Neural progenitor cell (in vitro differentiated cells): ENCODE measurements at regions not wholly inside any gene's neighbourhood (a gene's known extent, or its start where the extent isn't known, plus 50 kb on each side); places are given as distances from the start of the nearest gene placed in this dataset.
A peak's percentile ranks its signal among the peaks of the same experiment; 100 is the strongest.

ENCODE experiments used
- DNase-seq: peaks from one replicate; pipeline ENCODE4 v3.0.0-alpha.2; 2016; ENCODE audit warnings: low spot score
- H2AFZ ChIP-seq: fragments of 200-600 bp; sonication (generic); replicated peaks from 2 replicates; pipeline ENCODE4 v1.6.1; 2016; ENCODE audit warnings: antibody characterized with exemption
- H3F3A ChIP-seq: fragments of 200-600 bp; sonication (generic); 2 replicates; pipeline ENCODE4 v1.6.1; 2016; ENCODE audit warnings: antibody characterized with exemption, low read depth
- H3K27ac ChIP-seq: fragments of 200-600 bp; sonication (generic); 2 replicates; pipeline ENCODE4 v1.5.1; 2016; ENCODE audit warnings: mild to moderate bottlenecking
- H3K27me3 ChIP-seq: fragments of 200-600 bp; sonication (generic); 2 replicates; pipeline ENCODE4 v1.6.1; 2016; ENCODE audit warnings: mild to moderate bottlenecking, moderate library complexity
- H3K36me3 ChIP-seq: fragments of 200-600 bp; sonication (generic); 2 replicates; pipeline ENCODE4 v1.5.1; 2016
- H3K4me1 ChIP-seq: fragments of 200-600 bp; sonication (generic); 2 replicates; pipeline ENCODE4 v1.6.1; 2016; ENCODE audit warnings: mixed run types
- H3K4me2 ChIP-seq: fragments of 200-600 bp; sonication (generic); 2 replicates; pipeline ENCODE4 v1.6.1; 2016
- H3K4me3 ChIP-seq: fragments of 200-600 bp; sonication (generic); 2 replicates; pipeline ENCODE4 v1.5.1; 2016
- H3K79me2 ChIP-seq: fragments of 200-600 bp; sonication (generic); 2 replicates; pipeline ENCODE4 v1.6.1; 2016; ENCODE audit warnings: low read depth
- H3K9ac ChIP-seq: fragments of 200-600 bp; sonication (generic); 2 replicates; pipeline ENCODE4 v1.6.1; 2016
- H3K9me3 ChIP-seq: fragments of 200-600 bp; sonication (generic); 2 replicates; pipeline ENCODE4 v1.5.1; 2016; ENCODE audit warnings: low read depth
- H4K20me1 ChIP-seq: fragments of 200-600 bp; sonication (generic); 2 replicates; pipeline ENCODE4 v1.6.1; 2016; ENCODE audit warnings: low read depth
- H3K27ac Mint-ChIP-seq: 3 replicates; pipeline ENCODE4 v1.8.0; 2021; ENCODE audit warnings: mixed read lengths
- H3K27me3 Mint-ChIP-seq: 2 replicates; pipeline ENCODE4 v1.8.0; 2022; ENCODE audit warnings: low read depth, mild to moderate bottlenecking, inconsistent platforms, moderate library complexity, mixed read lengths; ENCODE audit not compliant: insufficient read depth
- H3K36me3 Mint-ChIP-seq: 3 replicates; pipeline ENCODE4 v1.8.0; 2021; ENCODE audit warnings: mixed read lengths
- H3K4me1 Mint-ChIP-seq: 3 replicates; pipeline ENCODE4 v1.8.0; 2021; ENCODE audit warnings: mixed read lengths
- H3K4me3 Mint-ChIP-seq: 3 replicates; pipeline ENCODE4 v1.8.0; 2021; ENCODE audit warnings: mild to moderate bottlenecking, moderate library complexity, mixed read lengths
- H3K9me3 Mint-ChIP-seq: 3 replicates; pipeline ENCODE4 v1.8.0; 2020; ENCODE audit warnings: mixed read lengths
- EZH2 ChIP-seq: fragments of 200-600 bp; sonication (generic); IDR thresholded peaks from 2 replicates; pipeline ENCODE4 v1.6.1; 2017; ENCODE audit warnings: antibody characterized with exemption, mild to moderate bottlenecking, moderate library complexity
- EZH2phosphoT487 ChIP-seq: fragments of 200-600 bp; sonication (generic); IDR thresholded peaks from 2 replicates; pipeline ENCODE4 v1.6.1; 2017; ENCODE audit warnings: antibody characterized with exemption
- TF ChIP-seq, protein P1 (sequence below): fragments of 200-600 bp; sonication (generic); IDR thresholded peaks from 2 replicates; pipeline ENCODE4 v1.5.1; 2017; ENCODE audit warnings: antibody characterized with exemption, mild to moderate bottlenecking

DNA sequence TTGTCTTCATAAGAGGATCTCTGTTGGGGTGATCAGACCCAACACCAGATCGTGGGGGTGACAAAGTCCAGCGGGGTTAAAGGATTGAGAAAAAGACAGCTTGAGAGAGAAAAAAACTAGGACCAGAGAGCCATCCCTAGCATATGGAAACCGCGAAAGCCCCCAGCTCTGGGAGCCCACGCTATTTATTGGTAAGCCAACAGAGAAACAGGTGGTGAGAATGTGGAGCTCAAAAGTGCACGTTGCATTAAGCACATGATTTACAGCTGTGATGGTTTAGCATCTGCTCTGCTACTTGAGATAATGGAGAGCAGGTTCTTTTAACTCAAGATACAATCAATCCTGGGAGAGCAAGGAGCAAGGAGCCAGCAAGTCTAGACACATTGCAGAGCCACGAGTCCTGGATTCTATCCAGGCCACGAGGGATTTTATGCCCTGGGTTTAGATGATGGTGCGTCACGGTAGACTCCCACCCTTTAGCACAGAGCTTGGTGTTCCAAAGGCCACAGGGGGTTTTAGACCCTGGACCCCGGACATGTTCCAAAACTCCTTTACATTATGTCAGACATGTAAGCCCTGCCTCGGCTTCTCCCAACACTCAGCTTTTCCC, 755.2 kb upstream of the SORCS1 start:
- H3K27ac Mint-ChIP-seq = no peak overlapping the region
- no peak overlapping the region for H3K27ac ChIP-seq

DNA sequence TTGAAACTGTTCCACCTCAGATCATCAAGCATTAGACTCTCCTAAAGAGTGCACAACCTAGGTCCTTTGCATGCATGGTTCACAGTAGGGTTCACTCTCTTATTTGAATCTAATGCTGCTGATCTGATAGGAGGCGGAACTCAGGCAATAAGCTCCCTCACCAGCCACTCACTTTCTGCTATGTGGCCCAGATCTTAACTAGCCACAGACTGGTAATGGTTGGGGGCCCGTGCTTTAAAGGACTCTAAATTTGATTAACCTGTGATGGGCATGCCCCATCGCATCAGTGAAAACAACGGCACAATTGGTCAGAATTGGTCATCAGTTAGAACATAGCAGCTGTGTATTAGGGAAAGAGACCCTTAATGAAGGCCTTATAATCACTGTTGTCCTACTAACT, 753.7 kb upstream of the SORCS1 start:
- Mint-ChIP-seq H3K27ac (no peak overlapping the region), H3K4me3 (no peak overlapping the region), H3K36me3 (peaks cover 2% of the 10 kb centered on the region), H3K27me3 (peaks cover 15% of the 10 kb centered on the region), H3K9me3 (peaks cover 26% of the 10 kb centered on the region), H3K4me1 (peaks cover 24% of the 10 kb centered on the region)
- DNase-seq = no peak
- TF ChIP-seq, protein P1, sequence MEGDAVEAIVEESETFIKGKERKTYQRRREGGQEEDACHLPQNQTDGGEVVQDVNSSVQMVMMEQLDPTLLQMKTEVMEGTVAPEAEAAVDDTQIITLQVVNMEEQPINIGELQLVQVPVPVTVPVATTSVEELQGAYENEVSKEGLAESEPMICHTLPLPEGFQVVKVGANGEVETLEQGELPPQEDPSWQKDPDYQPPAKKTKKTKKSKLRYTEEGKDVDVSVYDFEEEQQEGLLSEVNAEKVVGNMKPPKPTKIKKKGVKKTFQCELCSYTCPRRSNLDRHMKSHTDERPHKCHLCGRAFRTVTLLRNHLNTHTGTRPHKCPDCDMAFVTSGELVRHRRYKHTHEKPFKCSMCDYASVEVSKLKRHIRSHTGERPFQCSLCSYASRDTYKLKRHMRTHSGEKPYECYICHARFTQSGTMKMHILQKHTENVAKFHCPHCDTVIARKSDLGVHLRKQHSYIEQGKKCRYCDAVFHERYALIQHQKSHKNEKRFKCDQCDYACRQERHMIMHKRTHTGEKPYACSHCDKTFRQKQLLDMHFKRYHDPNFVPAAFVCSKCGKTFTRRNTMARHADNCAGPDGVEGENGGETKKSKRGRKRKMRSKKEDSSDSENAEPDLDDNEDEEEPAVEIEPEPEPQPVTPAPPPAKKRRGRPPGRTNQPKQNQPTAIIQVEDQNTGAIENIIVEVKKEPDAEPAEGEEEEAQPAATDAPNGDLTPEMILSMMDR = no peak
- TF ChIP-seq EZH2phosphoT487 (no peak), EZH2 (no peak)
- Histone ChIP-seq H3K79me2 (peaks cover 17% of the 10 kb centered on the region), H2AFZ (no peak overlapping the region), H3K36me3 (no peaks in the 10 kb centered on the region), H3K4me3 (no peak overlapping the region), H3K4me1 (peaks cover 42% of the 10 kb centered on the region), H3K9ac (no peak overlapping the region), H3K27ac (no peak overlapping the region), H3F3A (peaks cover 37% of the 10 kb centered on the region), H3K9me3 (no peaks in the 10 kb centered on the region), H4K20me1 (no peaks in the 10 kb centered on the region), H3K4me2 (no peak overlapping the region), H3K27me3 (no peaks in the 10 kb centered on the region)

More for the DNA sequence above, 755.2 kb upstream of the SORCS1 start:
- Mint-ChIP-seq H3K4me3 (no peak overlapping the region), H3K27me3 (peaks cover 11% of the 10 kb centered on the region), H3K9me3 (peaks cover 26% of the 10 kb centered on the region), H3K4me1 (peaks cover 11% of the 10 kb centered on the region), H3K36me3 (peaks cover 2% of the 10 kb centered on the region)
- Histone ChIP-seq H3K4me2 (no peak overlapping the region), H3K36me3 (no peaks in the 10 kb centered on the region), H2AFZ (no peak overlapping the region), H3F3A (peaks cover 22% of the 10 kb centered on the region), H3K9me3 (no peaks in the 10 kb centered on the region), H3K27me3 (no peaks in the 10 kb centered on the region), H3K4me1 (peaks cover 28% of the 10 kb centered on the region), H3K9ac (no peak overlapping the region), H3K79me2 (peaks cover 17% of the 10 kb centered on the region), H4K20me1 (no peaks in the 10 kb centered on the region), H3K4me3 (no peak overlapping the region)
- TF ChIP-seq EZH2phosphoT487 (no peak), EZH2 (no peak)
- TF ChIP-seq, protein P1 = no peak
- no peak for DNase-seq

DNA sequence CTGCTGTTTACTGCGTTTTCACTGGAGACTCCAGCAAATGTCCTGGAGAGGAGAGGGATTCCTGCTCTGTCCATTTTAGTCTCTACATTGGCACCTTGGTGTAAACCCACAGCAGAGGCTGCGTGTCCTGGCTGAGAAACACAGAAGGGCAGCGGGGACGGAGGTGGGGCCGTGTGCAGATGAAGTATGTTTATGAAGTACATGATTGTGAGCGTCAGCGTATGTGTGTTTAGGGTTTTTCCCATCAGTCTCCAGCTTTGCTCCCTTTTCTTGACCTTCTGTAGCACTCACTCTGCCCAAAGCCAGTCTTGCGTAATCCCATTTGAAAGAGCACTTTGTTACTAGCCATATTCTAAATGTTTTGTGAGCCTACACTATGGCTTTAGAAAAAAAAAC, 750.7 kb upstream of the SORCS1 start:
- peak; percentile 34 for DNase-seq
- Histone ChIP-seq H3K79me2 (peaks cover 17% of the 10 kb centered on the region), H3K27me3 (no peaks in the 10 kb centered on the region), H2AFZ (peak overlapping the region; percentile 78), H3K4me3 (peak overlapping the region; percentile 63), H3K4me1 (peaks cover 60% of the 10 kb centered on the region), H3K4me2 (peak overlapping the region; percentile 90), H3F3A (peaks cover 45% of the 10 kb centered on the region), H4K20me1 (no peaks in the 10 kb centered on the region), H3K9ac (peak overlapping the region; percentile 6), H3K27ac (peak overlapping the region; percentile 75), H3K36me3 (no peaks in the 10 kb centered on the region), H3K9me3 (no peaks in the 10 kb centered on the region)
- TF ChIP-seq, protein P1 = no peak
- no peak for TF ChIP-seq EZH2
- TF ChIP-seq EZH2phosphoT487 = no peak
- Mint-ChIP-seq H3K27me3 (peaks cover 15% of the 10 kb centered on the region), H3K4me1 (peaks cover 26% of the 10 kb centered on the region), H3K4me3 (peak overlapping the region; percentile 89), H3K9me3 (peaks cover 15% of the 10 kb centered on the region), H3K27ac (peak overlapping the region; percentile 39), H3K36me3 (peaks cover 2% of the 10 kb centered on the region)
